Astrocyte of the spinal cord (primary cell): ENCODE measurements at regions not wholly inside any gene's neighbourhood (a gene's known extent, or its start where the extent isn't known, plus 50 kb on each side); places are given as distances from the start of the nearest gene placed in this dataset.

Experiments
- DNase-seq: peaks from one replicate; pipeline ENCODE4 v3.0.0; 2011; ENCODE audit warnings: low read depth, low spot score
- H3K4me3 ChIP-seq: 2 replicates; pipeline ENCODE4 v1.5.1; 2011; ENCODE audit warnings: low read depth, mild to moderate bottlenecking, low read length, moderate library complexity
- in situ Hi-C: cut with HindIII; loops from 2 replicates; pipeline ENCODE4 v1.10.0; 2017; ENCODE audit warnings: low sequenced_read_pairs
- TF ChIP-seq, protein P1 (sequence below): IDR thresholded peaks from 2 replicates; pipeline ENCODE4 v1.5.1; 2012; ENCODE audit warnings: low read depth, mild to moderate bottlenecking, low read length, inconsistent platforms

DNA sequence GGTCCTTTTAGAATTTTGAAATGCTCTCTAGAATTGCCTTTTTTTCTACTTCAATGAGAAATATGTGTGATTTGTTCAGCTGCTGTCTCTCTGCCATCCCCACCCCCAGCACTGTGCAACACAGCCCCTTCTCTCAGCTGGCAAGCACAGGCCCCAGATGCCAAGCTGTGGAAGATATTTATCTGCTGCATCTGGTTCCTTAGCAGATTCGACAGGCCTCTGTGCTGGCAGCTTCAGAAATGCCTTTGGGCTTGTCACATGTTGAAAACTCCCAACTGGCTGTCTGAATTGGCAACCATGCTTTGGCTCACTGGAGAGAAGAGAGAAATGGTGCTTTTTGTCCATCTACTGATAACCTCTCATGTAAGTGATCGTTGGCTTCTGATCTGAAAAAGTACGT is 206.7 kb upstream of the C1orf87 start:
- in situ Hi-C loops = no loop called here
- DNase-seq = no peak
- TF ChIP-seq, protein P1, sequence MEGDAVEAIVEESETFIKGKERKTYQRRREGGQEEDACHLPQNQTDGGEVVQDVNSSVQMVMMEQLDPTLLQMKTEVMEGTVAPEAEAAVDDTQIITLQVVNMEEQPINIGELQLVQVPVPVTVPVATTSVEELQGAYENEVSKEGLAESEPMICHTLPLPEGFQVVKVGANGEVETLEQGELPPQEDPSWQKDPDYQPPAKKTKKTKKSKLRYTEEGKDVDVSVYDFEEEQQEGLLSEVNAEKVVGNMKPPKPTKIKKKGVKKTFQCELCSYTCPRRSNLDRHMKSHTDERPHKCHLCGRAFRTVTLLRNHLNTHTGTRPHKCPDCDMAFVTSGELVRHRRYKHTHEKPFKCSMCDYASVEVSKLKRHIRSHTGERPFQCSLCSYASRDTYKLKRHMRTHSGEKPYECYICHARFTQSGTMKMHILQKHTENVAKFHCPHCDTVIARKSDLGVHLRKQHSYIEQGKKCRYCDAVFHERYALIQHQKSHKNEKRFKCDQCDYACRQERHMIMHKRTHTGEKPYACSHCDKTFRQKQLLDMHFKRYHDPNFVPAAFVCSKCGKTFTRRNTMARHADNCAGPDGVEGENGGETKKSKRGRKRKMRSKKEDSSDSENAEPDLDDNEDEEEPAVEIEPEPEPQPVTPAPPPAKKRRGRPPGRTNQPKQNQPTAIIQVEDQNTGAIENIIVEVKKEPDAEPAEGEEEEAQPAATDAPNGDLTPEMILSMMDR = no peak
- no peak overlapping the region for H3K4me3 ChIP-seq

GRCh38 chr1:60279798-60280197 is 206.2 kb upstream of the C1orf87 start:
- in situ Hi-C loops = no loop called here
- H3K4me3 ChIP-seq = no peak overlapping the region
- peak; percentile 41 for DNase-seq
- TF ChIP-seq, protein P1 = no peak

GRCh38 chr1:60277269-60277668 is 203.7 kb upstream of the C1orf87 start:
- H3K4me3 ChIP-seq = no peak overlapping the region
- in situ Hi-C loops = no loop called here
- TF ChIP-seq, protein P1 = no peak
- no peak for DNase-seq

- TF ChIP-seq, protein P1 = no peak
- in situ Hi-C loops = no loop called here
- H3K4me3 ChIP-seq = no peak overlapping the region
- DNase-seq = no peak
Observed at GRCh38 chr1:60274422-60275290, 201.1 kb upstream of the C1orf87 start.

DNA sequence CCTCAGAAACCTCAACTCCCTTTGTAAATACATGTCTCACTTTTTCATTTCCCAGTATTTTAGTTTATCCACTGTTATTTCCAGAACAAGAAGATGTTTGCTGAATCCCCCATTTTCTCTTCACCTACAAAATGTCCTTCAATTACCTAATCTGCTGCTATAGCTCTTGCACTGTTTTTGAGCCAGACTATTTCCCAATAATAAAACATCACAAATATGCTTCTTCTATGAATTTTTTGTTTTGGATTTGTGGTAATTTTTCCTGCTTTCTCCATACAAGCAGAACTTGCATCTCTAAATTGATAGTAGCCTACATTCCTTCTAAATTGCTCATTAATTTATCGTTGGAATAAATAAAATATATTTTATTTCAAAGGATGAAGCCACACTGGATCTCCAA is 199.6 kb upstream of the C1orf87 start:
- TF ChIP-seq, protein P1 = no peak
- DNase-seq = no peak
- H3K4me3 ChIP-seq = no peak overlapping the region
- in situ Hi-C loops = no loop called here

- no peak for DNase-seq
- no peak overlapping the region for H3K4me3 ChIP-seq
- TF ChIP-seq, protein P1 = no peak
- in situ Hi-C loops = no loop called here
Observed at GRCh38 chr1:60271041-60271440, 197.5 kb upstream of the C1orf87 start.
